Muscle of back (tissue), 3 donors: ENCODE measurements at regions not wholly inside any gene's neighbourhood (a gene's known extent, or its start where the extent isn't known, plus 50 kb on each side); places are given as distances from the start of the nearest gene placed in this dataset.
A peak's percentile ranks its signal among the peaks of the same experiment; 100 is the strongest.

Experiments
- DNase-seq, 3 donors: peaks; one replicate each; pipeline versions ENCODE4 v3.0.0 to v3.0.0-alpha.2; 2013

DNA sequence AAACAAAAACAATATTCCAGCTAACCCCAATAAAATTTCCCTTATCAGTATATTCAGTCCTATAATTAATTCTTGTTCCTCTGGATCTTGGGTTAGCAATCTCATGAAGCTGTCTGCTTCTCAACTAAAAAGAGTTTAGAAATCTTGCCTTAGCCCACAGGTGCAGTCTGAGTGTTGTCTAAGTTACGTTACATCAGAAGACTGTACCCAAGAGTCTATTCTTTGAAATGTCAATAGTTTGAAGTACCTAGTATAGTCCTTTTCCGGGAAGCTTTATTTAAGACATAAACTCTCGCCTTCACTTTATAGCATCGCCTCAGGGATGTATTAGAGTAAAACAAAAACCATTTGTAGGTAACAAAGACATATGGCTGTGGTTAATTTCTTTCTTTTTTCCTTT, 465.1 kb downstream of the FUT8 start:
- no peak for DNase-seq

DNA sequence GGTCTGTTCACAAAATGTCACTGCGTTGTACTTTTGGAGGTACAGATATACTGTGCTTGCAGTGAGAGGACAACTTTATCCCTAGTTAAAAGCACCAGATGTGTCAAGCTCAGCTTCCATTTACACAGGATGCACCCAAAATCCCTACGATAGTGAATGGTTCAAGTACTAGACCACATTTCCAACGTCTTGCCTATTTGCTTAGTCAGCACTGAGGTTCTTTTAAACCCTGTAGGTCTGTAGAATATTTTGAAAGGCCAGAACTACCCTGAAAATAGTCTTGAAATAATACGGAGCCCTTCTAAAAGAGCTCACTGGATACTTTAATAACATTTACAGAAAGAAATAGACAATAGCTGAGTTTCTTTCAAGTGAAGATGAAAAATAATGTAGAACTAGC, 466.1 kb downstream of the FUT8 start:
- DNase-seq: no peak

DNA sequence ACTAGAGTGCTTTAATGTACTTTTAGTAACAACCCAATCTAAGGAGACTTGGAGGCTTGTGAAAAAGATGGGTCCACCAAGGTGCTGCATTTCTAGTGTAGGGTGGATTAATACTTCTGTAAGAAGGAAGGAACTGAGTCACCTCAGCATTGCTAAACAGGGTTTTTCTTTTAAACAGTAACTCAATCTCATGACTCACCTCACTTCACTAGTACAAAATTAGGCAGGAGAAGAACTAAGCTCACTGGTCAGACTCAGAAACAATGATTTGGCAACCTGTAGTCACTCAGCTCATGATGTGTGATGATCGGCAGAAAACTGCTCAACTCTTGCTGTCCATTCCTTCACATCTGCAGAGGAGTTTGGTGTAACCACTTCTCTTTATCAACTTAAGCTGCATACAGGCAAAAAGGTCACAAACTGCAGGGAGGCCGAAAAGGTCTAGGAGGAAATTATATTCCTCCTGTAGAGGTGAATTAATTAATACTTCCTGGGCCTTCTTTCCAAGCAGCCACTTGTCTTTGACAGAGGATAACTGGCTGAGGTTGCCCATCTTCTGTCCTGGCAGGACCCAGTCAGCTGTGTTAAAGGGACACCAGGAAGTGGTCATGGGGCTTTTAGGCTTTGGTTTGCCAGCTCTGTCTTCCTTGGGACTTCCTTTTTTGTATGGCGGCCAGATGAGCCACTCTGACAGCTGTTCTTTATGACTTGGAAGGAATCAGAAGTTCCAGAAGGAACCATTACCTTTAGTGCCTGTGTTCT, 466.9 kb downstream of the FUT8 start:
- peak in 1 of 3 donors; percentile 10 for DNase-seq

DNA sequence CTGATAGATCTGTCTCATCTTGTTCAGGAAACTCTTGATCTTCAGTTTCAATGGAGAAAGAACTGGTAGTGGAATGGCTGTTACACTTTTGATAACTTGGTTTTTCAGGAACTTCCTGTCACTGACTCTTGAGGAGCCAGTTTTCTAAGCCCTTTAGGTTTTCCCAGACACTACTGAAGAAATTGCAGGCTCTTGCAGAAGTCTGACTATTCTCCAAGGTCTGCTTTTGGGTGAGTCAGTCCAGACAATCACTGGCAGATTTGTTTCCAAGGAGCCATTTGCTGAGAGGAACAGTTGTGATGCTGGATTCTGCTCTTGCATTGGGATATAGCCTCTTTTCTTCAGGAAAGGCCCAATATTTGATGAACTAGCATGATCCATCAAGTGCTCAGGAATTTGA, 468.0 kb downstream of the FUT8 start:
- no peak for DNase-seq

DNA sequence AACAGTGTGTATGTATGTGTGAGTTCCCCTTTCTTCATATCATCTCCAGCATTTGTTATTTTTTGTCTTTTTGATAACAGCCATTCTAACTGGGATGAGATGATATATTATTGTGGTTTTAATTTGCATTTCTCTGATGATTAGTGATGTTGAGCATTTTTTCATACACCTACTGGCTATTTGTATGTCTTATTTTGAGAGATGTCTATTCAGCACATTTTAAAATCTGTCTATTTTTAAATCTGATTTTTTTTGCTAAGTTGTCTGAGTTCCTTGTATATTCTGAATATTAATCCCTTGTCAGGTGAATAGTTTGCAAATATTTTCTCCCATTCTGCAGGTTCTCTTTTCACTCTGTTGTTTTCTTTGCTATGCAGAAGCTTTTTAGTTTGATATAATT, 469.1 kb downstream of the FUT8 start:
- DNase-seq: no peak

DNA sequence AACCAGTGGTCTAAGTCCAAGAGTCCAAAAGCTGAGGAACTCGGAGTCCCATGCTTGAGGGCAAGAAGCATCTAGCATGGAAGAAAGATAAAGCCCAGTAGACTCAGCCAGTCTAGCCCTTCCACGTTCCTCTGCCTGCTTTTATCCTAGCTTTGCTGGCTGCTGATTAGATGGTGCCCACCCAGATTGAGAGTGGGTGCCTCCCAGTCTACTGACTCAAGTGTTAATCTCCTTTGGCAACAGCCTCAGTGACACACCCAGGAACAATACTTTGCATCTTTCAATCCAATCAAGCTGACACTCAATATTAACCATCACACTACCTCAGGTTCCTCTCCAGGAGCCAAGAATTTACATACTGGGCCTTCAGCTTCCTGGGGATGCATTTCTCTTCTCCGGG, 476.1 kb downstream of the FUT8 start:
- DNase-seq: no peak

DNA sequence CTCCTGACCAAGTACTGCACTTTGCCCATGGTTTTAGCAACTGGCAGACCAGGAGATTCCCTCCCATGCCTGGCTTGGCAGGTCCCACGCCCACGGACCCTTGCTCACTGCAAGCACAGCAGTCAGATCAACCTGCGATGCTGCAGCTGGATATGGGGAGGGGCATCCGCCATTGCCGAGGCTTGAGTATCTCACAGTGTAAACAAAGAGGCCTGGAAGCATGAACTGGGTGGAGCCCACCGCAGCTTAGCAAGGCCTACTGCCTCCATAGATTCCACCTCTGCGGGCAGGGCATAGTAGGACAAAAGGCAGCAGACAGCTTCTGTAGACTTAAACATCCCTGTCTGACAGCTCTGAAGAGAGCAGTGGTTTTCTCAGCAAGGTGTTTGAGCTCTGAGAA, 479.8 kb downstream of the FUT8 start:
- DNase-seq: no peak

DNA sequence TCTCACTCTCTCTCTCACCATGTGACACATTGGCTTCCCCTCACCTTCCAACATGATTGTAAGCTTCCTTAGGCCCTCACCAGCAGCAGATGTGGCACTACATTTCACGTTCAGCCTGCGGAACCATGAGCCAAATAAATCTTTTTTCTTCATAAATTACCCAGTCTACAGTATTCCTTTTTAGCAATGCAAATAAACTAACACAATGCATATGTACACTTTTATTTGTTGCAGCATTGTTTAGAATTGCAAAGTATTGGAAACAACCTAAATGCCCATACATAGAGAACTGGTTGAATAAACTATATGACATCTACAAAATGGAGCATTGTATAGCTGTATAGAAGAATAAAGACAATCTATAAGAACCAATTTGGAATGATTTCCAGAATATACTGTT, 487.6 kb downstream of the FUT8 start:
- DNase-seq: no peak

DNA sequence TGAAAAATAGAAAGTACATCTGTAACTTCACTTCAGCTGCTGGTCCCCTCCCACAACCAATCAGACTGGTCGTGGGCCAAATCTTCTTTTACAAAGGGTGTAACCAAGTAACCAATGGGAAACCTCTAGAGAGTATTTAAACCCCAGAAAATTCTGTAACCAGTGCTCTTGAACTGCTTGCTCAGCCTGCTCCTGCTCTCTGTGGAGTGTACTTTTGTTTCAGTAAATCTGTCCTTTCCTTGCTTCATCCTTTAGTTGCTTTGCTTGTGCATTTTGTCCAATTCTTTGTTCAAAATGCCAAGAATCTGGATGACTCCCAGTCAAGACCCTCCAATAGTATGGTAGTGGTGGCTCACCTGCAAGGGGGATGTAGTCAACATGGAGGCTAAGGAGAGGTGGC, 489.1 kb downstream of the FUT8 start:
- no peak for DNase-seq

DNA sequence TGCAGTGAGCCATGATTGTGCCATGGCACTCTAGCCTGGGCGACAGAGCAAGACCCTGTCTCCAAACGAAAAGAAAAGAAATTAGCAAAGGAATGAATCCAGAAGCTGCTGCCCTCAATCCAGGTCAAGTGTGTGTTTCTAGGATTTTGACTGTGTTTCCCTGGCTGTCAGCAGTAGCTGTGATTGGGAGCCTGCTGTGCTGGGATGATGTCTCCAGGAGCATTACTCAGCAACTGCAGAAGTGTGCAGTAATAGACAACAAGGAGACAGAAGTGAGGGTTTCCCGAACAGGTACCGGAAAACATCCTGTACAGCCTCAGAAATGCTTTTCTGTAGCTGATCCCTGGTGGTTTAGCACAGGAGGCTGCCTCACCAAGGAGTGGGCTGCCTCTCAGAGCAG, 492.5 kb downstream of the FUT8 start:
- no peak for DNase-seq

DNA sequence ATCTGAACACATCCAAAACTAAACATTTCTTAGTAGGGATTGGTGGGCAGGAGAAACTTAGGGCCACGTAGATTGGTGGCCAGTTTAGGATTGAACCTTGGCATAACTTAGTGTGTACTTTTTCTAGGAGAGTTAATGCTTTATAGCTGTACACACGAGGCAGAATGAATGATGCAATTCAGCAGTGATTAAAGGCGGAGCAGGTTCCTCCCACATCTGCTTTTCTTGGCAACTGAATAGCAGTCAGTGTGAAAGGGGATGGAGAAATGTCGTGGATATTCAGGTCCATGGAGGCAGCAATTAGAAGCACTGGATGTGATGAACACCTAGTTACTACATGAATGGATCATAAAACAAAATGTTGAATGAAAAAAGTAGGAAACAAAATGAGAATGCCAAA, 493.8 kb downstream of the FUT8 start:
- no peak for DNase-seq

DNA sequence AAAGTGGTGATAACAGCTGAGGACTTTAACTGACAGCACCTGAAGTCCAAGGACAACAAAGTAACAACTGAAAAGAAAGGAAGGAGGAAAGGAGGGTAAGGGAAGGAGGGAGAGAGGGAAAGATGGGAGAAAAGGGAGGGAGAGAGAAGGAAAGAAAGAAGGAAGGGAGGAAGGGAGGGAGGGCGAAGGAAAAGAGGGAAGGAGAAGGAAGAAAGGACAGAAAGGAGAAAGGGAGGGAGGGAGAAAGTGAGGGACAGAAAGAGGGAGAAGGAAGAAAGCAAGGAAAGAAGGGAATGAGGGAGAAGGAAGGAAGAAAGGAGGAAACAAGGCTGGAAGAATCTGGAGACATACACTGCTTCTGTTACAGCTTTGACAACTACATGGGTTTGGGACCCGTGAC, 494.4 kb downstream of the FUT8 start:
- no peak for DNase-seq

DNA sequence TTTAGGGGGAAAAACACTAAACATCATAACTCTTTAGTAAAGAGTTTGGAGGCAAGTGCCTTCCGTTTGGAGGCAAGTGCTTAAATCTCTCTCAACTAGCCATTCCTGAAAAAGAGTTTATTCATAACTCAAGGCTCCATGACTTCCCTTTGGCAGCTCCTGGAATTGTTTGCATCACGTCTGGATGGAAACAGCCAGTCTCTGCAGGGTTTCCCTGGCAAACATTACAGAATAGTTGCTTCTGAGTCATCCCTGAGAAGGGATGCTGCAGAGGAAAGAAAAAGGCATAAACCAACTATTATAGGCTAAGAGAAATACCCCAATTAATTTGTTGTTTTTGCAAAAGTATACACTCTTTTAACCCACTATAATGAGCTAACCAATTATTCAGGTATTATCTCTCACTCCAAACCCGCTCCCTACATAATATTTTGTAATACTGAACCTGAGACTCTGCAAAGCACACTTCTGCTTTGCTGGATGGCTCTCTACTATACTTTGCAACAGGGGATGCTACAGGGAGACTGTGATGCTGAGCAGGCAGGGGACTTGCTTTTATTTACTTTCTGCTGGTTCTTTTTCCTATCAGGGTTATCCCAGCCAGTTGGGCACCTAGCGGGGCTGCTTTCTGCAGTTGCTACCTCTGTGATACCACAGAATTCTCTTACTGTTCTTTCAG, 497.7 kb downstream of the FUT8 start:
- DNase-seq: peak; percentile 18 to 51 (median 32)

DNA sequence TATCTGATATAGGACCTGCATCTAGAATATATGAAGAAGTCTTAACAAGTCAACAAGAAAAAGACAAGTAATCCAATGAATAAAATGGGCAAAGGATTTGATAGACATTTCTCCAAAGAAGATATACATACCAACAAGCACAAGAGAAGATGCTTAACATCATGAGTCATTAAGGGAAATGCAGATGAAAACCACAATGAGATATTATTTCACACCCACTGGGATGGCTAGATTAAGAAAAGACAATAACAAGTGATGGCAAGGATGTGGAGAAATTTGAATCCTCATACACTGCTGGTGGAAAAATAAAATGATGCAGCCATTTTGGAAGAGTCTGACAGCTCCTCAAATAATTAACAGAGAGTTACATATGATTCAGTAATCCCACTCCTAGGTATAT, 502.6 kb downstream of the FUT8 start:
- DNase-seq: no peak

DNA sequence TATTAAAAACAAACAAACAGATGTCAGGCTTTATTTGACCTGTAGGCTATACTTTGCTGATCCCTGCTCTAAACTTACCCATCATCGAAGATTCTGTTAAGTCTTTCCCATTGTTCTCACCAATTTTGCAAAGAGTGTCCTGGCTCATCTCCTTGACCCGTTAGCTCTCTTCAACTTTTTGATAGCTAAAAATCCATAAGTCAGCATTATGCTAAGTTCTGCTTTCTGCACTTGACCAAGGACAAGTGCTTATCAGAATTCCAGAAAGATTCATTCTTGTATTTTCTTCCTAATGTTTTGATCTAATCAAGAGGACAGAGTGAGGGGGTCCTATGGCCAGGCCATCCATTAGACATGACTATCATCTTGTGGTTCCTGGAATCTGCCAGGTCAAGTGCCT, 503.5 kb downstream of the FUT8 start:
- no peak for DNase-seq

DNA sequence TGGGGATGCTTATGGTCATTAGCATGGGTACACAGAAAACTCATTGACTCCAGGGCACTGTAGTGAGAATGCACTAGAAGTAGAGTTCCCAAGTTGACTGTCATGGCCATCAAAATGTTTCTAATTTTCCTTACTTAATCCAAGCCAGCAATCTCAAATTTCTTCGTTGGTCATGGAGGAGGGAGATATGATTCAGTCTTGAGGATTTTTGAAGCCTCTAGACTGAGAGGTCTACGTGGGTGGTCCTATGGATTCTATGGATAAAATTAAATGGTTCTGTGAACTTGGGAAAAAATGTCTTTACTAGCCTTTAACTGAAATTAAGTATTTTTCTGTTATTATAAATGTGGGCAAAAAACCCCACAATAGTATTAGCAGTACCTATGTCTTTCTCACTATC, 508.5 kb downstream of the FUT8 start:
- peak in 1 of 3 donors; percentile 3 for DNase-seq

DNA sequence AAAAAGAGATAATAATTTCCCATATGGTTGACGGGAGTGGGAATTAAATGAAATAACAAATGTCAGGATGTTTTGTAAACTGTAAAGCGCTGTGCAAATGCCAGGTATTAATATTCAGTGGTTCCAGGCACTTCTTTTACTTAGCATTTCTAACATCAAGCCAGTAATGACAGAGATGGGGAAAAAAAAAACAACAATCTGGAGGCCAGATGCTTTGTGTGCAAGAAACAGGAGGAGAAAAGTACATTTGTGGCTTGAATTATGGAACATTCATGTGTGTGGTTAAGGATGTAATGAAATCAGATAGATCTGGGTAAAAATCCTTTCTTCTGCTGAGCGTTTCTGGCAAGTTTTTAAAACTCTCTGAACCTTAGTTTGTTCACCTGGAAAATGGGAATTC, 509.6 kb downstream of the FUT8 start:
- no peak for DNase-seq

DNA sequence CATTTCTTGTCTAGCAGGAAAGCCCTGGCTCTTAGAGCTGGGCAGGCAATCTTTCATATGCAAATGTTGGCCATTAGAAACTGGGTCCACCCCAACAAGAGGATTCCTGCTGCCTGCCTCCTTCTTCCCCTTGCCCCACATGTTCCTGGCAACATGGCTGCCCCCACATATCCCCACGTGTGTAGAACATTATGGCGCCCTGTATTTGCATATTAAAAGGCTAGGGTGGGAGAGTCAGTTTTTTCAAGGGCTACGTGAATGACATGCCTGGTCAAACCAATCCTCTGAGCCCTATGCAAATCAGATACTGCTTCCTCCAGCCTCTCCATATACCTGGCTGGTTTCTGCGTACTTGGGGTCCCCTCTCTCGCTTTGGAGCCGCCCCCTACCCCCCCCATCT, 514.0 kb downstream of the FUT8 start:
- no peak for DNase-seq

DNA sequence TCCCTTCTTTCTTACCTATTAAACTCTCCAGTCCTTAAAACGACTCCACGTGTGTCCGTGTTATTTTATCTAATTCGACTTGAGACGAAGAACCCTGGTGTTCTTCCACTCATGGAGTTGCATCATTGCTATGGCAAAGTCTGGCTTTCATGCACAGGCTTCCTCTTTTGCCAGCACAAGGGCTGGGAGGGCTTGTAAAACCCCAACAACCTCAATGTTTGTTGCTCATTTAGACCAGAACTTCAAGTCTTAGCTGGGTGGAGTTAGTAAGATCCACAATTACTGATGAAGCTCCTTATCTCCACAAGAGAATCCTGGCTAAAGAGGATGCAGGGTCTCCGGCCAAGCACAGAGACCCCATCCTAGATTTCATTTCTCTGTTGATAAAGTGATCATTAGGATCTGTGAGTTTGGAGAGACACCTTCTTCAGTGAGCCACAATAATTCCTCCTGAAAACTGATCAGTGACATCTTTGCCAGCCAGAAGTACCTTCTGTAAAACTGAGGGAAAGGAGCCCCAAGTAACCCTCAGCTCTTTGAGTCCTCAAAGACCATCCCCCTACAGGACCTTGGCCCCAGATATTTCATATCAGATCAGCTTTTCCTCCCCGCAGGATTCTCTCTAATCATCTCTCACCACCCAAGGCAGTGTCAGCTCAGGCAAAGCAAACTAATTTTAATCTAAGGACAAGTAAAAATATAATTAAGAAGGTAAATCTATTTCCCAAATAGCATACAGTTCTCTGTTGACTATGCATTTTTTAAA, 514.6 kb downstream of the FUT8 start:
- DNase-seq: no peak

DNA sequence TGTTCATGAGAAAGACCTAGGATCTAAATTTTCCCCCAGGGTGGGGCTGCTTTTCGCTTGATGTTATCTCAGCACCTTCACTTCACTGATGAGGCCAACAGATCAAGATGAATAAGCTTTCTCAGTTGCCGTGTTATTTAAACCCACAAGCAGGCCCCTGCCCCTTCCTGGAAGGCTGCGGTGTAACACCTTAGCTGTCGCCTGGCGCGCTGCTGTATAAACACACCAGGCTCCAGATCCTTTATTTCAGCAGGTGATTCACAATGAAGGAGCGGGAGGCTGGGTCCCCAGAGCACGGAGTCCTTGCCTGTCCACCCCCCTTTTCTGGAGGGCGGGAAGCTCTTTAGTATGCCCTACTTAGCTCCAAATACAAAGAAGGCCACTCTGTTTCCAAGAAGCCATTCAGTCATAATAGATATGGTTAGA, 515.4 kb downstream of the FUT8 start:
- DNase-seq: no peak

DNA sequence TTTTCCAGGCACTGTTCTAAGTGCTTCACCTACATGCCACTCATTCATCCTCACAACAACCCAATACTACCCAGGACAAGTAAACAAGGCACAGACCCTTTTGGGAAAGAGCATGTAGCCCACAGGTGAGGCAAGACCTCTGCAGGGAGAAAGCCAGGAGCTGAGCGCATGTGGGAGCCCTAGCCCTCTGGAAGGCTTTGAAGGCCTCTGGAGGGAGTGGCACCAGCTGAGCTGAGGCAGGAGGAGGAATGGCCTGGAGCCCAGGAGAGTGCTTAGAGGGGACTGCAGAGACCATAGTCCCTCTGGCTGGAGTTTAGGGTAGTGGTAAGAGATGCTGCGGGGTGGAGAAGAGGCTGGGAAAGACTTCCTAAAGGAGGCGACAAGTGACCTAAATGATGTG, 516.5 kb downstream of the FUT8 start:
- DNase-seq: no peak

DNA sequence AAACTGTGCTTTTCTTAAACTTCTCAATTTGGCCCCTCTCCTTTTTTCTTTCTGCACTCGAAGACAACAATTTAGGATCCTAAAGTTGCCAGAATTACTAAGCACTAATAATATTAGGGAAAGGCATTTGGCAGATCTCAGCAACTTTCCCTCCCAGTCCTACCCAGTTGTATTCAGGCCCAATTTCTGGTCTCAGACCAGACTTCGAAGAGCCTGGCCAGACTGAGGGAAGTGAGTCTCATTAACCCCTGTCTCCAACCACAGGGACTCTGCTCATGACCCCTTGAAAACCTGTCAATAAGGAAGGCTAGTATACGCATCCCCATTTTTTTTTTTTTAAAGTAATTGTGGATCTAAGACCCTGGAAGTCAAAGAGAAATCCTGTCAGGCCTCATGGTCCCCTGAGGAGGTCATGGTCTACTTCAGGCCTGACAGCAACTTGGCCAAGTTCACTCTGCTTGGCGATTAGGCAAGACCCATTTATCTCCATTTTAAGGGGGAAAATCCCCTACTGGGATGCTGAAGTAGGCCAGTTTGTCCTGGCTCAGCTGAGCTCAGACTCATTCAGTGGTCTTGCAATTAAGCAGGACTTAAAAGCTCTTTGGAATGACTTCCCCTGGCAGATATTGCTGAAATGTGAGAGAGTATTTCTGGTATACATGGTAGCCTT, 521.0 kb downstream of the FUT8 start:
- peak in 2 of 3 donors; percentile 10 to 33 for DNase-seq

DNA sequence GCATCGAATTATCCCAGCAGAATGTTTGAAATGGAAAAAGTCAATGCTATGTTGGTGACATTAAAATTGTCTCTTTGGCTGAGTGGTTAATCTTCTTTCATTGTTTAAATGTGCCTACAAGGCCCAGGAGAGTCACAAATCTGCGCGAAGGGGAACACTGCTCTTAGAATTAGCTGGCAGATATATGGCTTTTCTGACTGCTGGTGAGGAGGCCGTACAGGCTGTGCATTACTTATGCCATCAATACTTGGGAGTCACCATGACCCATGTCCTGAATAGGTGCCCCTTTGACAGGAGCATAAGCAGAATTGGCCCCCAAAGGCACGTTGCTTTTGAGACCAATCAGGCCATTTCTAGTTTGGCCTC, 521.5 kb downstream of the FUT8 start:
- no peak for DNase-seq
